ENCODE measurements at regions not wholly inside any gene's neighbourhood (a gene's known extent, or its start where the extent isn't known, plus 50 kb on each side); places are given as distances from the start of the nearest gene placed in this dataset.

DNA sequence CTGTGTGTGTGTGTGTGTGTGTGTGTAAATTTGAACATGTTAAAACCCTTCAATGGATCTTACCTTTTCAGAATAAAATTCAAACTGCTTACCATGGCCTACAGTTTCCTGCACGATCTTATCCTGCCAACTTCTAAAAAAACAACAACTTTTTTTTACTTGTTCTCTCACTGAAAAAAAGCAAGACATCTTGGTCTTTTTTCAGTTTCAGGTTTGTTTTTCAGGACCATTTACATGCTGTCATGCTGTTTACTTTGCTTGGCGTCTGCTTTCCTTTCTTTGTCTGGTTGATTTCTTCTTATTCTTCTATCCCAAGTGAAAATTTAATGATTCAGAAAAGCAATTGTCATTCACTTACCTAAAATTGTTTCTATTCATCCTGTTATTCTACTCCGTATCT lies 286.3 kb upstream of the TMEFF2 start:
- TF ChIP-seq POLR2A (IDR thresholded peaks at IDR 0.05), result no peak
- TF ChIP-seq, protein P1, sequence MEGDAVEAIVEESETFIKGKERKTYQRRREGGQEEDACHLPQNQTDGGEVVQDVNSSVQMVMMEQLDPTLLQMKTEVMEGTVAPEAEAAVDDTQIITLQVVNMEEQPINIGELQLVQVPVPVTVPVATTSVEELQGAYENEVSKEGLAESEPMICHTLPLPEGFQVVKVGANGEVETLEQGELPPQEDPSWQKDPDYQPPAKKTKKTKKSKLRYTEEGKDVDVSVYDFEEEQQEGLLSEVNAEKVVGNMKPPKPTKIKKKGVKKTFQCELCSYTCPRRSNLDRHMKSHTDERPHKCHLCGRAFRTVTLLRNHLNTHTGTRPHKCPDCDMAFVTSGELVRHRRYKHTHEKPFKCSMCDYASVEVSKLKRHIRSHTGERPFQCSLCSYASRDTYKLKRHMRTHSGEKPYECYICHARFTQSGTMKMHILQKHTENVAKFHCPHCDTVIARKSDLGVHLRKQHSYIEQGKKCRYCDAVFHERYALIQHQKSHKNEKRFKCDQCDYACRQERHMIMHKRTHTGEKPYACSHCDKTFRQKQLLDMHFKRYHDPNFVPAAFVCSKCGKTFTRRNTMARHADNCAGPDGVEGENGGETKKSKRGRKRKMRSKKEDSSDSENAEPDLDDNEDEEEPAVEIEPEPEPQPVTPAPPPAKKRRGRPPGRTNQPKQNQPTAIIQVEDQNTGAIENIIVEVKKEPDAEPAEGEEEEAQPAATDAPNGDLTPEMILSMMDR (IDR thresholded peaks at IDR 0.05), result no peak

Data from breast epithelium (tissue), 3 donors.